ENCODE measurements at regions not wholly inside any gene's neighbourhood (a gene's known extent, or its start where the extent isn't known, plus 50 kb on each side); places are given as distances from the start of the nearest gene placed in this dataset.

GRCh38 chr4:89403826-89404225, 96.2 kb upstream of the GPRIN3 start:
- Histone ChIP-seq H3K27ac (ENCODE audit: extremely low read depth, low read depth, low read length) (no peak overlapping the region), H3K4me1 (replicated peaks in 1 of 2; ENCODE audit: control insufficient read depth in 2 of 2, insufficient read depth in 2 of 2, low read length in 2 of 2) (no peaks in the 10 kb centered on the region), H2AFZ (ENCODE audit: low read depth, low read length) (no peak overlapping the region), H3K9ac (ENCODE audit: insufficient read depth in 1 of 2, low read depth in 2 of 2, low read length in 2 of 2) (no peak overlapping the region), H3K36me3 (ENCODE audit: control insufficient read depth, insufficient read depth, low read length) (no peaks in the 10 kb centered on the region), H3K4me3 (no peak overlapping the region), H3K79me2 (ENCODE audit: control insufficient read depth, insufficient read depth, low read length) (no peaks in the 10 kb centered on the region), H3K4me2 (ENCODE audit: insufficient read depth, low read length) (no peak overlapping the region), H3K27me3 (ENCODE audit: control insufficient read depth in 2 of 2, insufficient read depth in 2 of 2, low read length in 2 of 2) (no peaks in the 10 kb centered on the region), H3K9me3 (replicated peaks; ENCODE audit: control insufficient read depth, insufficient read depth, low read depth, low read length) (no peaks in the 10 kb centered on the region), H3K9me1 (ENCODE audit: control insufficient read depth, insufficient read depth, low read length) (no peaks in the 10 kb centered on the region), H4K20me1 (replicated peaks; ENCODE audit: control insufficient read depth, insufficient read depth, low read length) (no peaks in the 10 kb centered on the region)
- ChIA-PET CTCF (ENCODE audit: low intra/inter-chr PET ratio) (no interaction called here), POLR2A (no interaction called here)
- no TSS peak for BruUV-seq (replicated peaks)
- no peak for ATAC-seq
- intact Hi-C loops (cut with micrococcal nuclease) = no loop called here
- DNase-seq (ENCODE audit: extremely low read depth in 1 of 4, low spot score in 3 of 4) = no peak
- 3% methylated on average over 2 of the region's 2 CpGs for WGBS (ENCODE audit: insufficient coverage, low coverage, missing lambda C conversion rate)
- in situ Hi-C loops (cut with MboI) = no loop called here
- TF ChIP-seq RB1 (IDR thresholded peaks at IDR 0.05; ENCODE audit: low read depth) (no peak), COPS2 (conservative IDR thresholded peaks at IDR 0.05) (no peak), MYBL2 (IDR thresholded peaks at IDR 0.05; ENCODE audit: low read depth) (no peak), MYBL2 (CRISPR knock-in tag; IDR thresholded peaks at IDR 0.05; ENCODE audit: borderline replicate concordance) (no peak), TCF7 (IDR thresholded peaks at IDR 0.05; ENCODE audit: borderline replicate concordance) (no peak), ZNF124 (CRISPR knock-in tag; IDR thresholded peaks at IDR 0.05) (no peak), NELFE (IDR thresholded peaks at IDR 0.05; ENCODE audit: insufficient read depth, insufficient read length) (no peak), L3MBTL2 (IDR thresholded peaks at IDR 0.05) (no peak), AFF1 (IDR thresholded peaks at IDR 0.05; ENCODE audit: low read depth in 1 of 2, partially characterized antibody in 2 of 2) (no peak), CBX2 (IDR thresholded peaks at IDR 0.05; ENCODE audit: insufficient read depth, low read length, poor library complexity, severe bottlenecking) (no peak)
- FAIRE-seq = no peak
